Ectodermal cell (in vitro differentiated cells): ENCODE measurements at regions not wholly inside any gene's neighbourhood (a gene's known extent, or its start where the extent isn't known, plus 50 kb on each side); places are given as distances from the start of the nearest gene placed in this dataset.
"Not testable (repeated sequence)": the region's sequence is repeated elsewhere in the genome, so short reads cannot be mapped to it uniquely, and the experiment has no call there.

ENCODE experiments used
- H3K27ac ChIP-seq: 2 replicates; pipeline ENCODE4 v1.7.0; 2013; ENCODE audit warnings: mild to moderate bottlenecking, low read depth, low read length; ENCODE audit not compliant: insufficient read depth, poor library complexity, severe bottlenecking
- H3K27me3 ChIP-seq: 2 replicates; pipeline ENCODE4 v1.7.0; 2013; ENCODE audit warnings: mild to moderate bottlenecking, low read length; ENCODE audit not compliant: insufficient read depth, control insufficient read depth, poor library complexity, severe bottlenecking
- H3K36me3 ChIP-seq: one replicate; pipeline ENCODE4 v1.7.0; 2013; ENCODE audit warnings: low read length; ENCODE audit not compliant: control insufficient read depth, insufficient read depth
- H3K4me1 ChIP-seq: one replicate; pipeline ENCODE4 v1.7.0; 2013; ENCODE audit warnings: low read length; ENCODE audit not compliant: control insufficient read depth, insufficient read depth
- H3K4me3 ChIP-seq: 2 replicates; pipeline ENCODE4 v1.7.0; 2013; ENCODE audit warnings: low read depth, low read length, control low read depth; ENCODE audit not compliant: insufficient read depth
- H3K9me3 ChIP-seq: 2 replicates; pipeline ENCODE4 v1.7.0; 2013; ENCODE audit warnings: mild to moderate bottlenecking, low read length, moderate library complexity; ENCODE audit not compliant: control insufficient read depth
- WGBS, 2 experiments: methylation state at CpG; one replicate each; pipeline ENCODE4 v1.1.7; 2013; ENCODE audit warnings: missing lambda C conversion rate in 2 of 2; 5-methylcytosine and 5-hydroxymethylcytosine counted together

DNA sequence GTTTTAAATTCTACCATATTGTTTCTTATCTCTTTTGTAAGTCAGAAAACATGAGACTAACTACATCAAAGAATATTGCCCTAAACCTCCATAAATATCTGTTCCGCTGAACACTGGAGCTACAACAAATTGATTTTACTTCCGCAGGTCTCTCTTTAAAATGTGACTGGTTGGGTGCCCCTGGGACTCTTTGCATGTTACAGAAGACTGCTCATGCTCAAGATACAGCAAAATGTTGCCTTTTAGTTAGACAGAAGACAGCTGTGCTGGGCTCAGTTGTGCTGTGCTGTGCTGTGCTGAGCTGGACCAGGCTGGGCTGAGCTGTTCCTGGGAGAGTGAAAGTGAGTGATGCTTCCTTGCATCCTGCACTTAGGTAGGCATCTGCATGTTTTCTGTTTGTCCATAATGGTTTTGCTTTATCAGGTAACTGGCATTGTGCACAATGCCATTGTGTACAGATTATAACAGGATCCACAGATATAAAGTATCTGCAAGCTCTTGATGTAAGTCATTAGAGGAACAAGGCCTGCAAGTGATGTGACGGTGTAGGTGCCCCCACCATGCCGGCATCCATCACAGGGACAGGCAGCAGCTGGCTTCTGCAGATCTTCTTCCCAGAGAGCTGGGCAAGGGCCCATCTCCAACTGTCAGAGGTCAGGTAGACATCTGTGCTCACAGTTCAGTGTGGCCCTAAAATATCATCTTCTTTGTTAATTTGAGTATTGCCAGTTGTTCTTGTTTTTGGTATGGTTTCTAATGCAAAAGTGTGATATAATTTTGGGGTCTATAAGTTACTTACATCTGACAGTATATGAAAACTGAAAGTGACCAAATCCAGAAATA lies 972.5 kb upstream of the CELF2 start:
- Histone ChIP-seq H3K9me3 (no peaks in the 10 kb centered on the region), H3K27ac (no peak overlapping the region), H3K4me3 (no peak overlapping the region), H3K27me3 (no peaks in the 10 kb centered on the region), H3K4me1 (no peaks in the 10 kb centered on the region), H3K36me3 (no peaks in the 10 kb centered on the region)
- 94 to 97% methylated on average over 4 of the region's 4 CpGs for WGBS, 2 experiments

DNA sequence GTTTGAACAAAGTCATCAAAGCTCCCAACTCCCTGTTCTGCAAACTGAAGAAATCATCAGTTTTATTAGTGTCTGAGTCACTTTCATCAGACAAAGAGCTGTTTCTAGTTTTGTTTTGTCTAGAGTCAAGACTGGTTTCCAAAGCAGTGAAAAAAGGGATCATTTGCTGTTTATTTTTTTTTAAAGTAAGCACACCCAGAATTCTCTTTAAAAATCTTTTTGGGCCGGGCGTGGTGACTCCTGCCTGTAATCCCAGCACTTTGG lies 972.0 kb upstream of the CELF2 start:
- H3K27me3 ChIP-seq, result no peaks in the 10 kb centered on the region
- H3K27ac ChIP-seq, result no peak overlapping the region
- no peaks in the 10 kb centered on the region for H3K4me1 ChIP-seq
- H3K9me3 ChIP-seq, result no peaks in the 10 kb centered on the region
- WGBS, 2 experiments, result 95 to 96% methylated on average over 2 of the region's 2 CpGs
- no peak overlapping the region for H3K4me3 ChIP-seq
- no peaks in the 10 kb centered on the region for H3K36me3 ChIP-seq

DNA sequence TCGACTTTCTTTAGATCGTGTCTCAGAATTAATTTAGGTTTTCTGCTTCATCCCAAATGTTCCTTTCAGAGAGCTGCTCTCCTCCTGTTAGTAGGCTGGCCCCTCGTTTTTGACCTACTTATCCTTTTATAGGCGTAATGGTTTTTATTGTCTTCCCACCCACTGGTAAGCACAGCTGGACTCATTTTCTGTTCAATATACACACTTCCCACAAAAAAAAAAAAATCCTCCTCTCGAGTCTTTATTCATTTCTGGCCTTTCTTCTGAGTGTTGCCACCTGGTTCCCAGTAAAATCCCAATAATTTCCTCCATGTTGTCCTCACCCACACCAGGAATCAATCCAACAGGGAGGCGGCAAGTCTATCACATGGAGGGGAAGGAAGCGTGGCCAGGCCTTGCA lies 970.2 kb upstream of the CELF2 start:
- Histone ChIP-seq H3K4me1 (no peaks in the 10 kb centered on the region), H3K27ac (no peak overlapping the region), H3K27me3 (no peaks in the 10 kb centered on the region), H3K4me3 (no peak overlapping the region), H3K36me3 (no peaks in the 10 kb centered on the region), H3K9me3 (no peaks in the 10 kb centered on the region)
- 94% methylated on average over 7 of the region's 7 CpGs for WGBS, 2 experiments

DNA sequence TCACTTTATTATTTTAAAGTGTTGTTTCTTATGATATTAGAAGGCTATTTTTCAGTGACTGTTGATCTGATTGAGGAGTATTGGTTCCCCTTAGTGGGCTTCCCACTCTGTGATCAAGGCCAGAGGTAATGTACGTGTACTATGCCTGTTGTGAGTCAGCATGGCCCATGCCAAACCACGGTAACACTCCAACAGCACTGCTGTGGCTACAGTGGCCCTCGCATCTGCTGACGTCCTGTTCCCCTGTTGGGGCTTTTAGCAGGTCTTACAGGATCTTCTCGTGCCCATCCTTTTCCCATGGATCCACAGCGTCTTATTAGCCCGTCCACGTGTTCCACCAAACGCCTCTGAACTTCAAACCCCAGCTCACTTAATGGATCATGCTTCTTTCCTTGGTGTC lies 964.6 kb upstream of the CELF2 start:
- no peaks in the 10 kb centered on the region for H3K36me3 ChIP-seq
- H3K27ac ChIP-seq, result no peak overlapping the region
- H3K27me3 ChIP-seq, result no peaks in the 10 kb centered on the region
- no peaks in the 10 kb centered on the region for H3K4me1 ChIP-seq
- 90 to 94% methylated on average over 9 of the region's 9 CpGs for WGBS, 2 experiments
- H3K4me3 ChIP-seq, result no peak overlapping the region
- no peaks in the 10 kb centered on the region for H3K9me3 ChIP-seq

DNA sequence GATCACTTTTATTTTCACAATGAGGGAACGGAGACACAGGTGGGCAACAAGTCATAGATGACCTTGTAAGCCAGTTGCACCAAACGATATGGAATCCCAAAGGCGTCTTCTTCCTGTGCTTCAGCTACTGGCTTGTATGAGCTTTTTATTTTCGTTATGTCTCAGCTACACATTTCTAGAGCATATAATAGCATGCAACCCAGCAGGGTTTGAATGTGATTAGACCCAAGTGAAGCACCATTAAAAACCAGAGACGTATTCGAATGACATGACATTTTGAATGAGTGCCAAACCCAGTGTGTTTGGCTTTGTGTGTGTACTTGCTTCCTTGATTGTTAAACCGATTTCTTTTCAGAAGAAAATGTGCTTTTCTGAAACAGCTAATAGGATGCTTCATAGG lies 963.2 kb upstream of the CELF2 start:
- no peaks in the 10 kb centered on the region for H3K9me3 ChIP-seq
- no peak overlapping the region for H3K4me3 ChIP-seq
- WGBS, 2 experiments, result 94 to 95% methylated on average over 7 of the region's 7 CpGs
- H3K27ac ChIP-seq, result no peak overlapping the region
- no peaks in the 10 kb centered on the region for H3K4me1 ChIP-seq
- no peaks in the 10 kb centered on the region for H3K27me3 ChIP-seq
- H3K36me3 ChIP-seq, result no peaks in the 10 kb centered on the region

DNA sequence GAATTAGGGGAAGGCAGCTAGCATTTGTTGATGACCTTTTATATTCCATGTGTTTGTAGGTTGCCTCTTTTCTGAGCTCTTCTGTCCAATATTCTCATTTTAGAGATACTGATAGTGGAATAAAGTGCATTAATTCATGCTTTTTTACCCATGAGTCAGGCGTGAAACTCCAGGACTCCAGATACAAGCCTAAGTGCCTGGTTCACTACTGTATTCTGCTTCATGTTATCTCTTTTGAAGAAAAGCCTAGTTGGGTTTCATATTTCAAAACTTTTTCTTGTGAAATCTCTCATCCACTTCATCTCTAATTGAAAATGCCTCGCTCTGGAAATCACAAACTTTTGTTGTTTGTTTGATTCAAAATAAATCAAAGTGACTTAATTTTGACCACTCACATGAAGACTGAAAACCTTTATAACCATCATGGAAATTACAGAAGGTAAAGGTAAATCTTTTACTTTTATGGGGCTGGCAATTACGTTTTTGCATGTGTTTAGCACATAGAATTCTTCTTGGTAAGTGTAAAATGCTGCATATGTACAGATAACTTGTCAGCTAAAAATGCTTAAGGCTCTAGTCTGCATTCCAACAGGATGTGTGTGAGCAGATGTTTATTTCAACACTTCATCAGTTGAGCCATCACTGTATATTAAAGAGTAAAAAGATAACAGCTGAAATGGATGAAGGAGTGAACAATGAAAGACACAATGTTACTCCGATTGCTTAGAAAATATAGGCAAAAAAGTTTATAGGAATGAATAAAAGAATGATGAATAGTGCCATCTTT lies 961.8 kb upstream of the CELF2 start:
- whole genome bisulfite sequencing, 2 experiments, result 85 to 91% methylated on average over 3 to 4 of the region's 4 CpGs
- H3K27ac ChIP-seq, result no peak overlapping the region
- no peak overlapping the region for H3K4me3 ChIP-seq
- H3K9me3 ChIP-seq, result no peaks in the 10 kb centered on the region
- no peaks in the 10 kb centered on the region for H3K27me3 ChIP-seq
- no peaks in the 10 kb centered on the region for H3K4me1 ChIP-seq
- no peaks in the 10 kb centered on the region for H3K36me3 ChIP-seq

DNA sequence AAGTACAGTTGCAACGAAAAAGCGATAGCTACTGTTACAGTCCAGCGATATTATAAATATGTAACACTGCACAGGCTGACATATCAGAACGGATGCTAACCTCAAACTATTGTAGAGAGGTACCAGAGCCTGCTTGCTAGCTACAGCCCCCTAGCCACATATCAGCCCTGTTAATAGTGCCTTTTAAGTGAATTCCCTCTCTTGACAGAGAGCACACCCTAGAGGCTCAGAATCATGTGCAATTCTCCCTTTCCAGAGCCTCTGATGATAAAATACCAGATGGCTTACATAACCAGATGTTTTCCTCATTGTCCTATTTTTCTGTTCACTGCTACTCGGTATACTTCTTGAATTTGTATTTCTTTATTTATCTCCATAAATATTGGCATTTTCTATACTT lies 960.7 kb upstream of the CELF2 start:
- H3K27ac ChIP-seq, result no peak overlapping the region
- WGBS, 2 experiments, result 91 to 92% methylated on average over 5 of the region's 5 CpGs

DNA sequence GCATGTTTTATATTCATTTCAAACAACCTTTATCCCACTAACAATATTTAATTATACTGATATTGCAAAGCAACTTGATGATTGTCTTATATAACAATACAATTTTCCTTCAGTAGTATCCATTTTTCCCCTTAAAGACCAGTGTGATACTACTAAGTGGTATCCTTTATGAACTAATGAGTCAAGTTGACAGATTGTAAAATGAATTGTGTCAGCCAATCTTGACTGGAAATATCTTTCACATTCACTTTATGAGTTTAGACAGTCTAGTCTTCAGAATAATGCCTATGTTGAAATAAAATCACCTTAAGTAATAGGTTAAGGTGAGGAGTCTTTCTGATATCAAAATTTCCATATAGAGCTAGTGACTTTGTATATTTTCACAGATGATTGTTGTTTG lies 950.0 kb upstream of the CELF2 start:
- Histone ChIP-seq H3K27ac (no peak overlapping the region), H3K9me3 (no peaks in the 10 kb centered on the region), H3K4me1 (no peaks in the 10 kb centered on the region), H3K4me3 (no peak overlapping the region), H3K36me3 (no peaks in the 10 kb centered on the region), H3K27me3 (no peaks in the 10 kb centered on the region)

More for the DNA sequence above, 960.7 kb upstream of the CELF2 start:
- no peaks in the 10 kb centered on the region for H3K36me3 ChIP-seq
- no peaks in the 10 kb centered on the region for H3K27me3 ChIP-seq
- no peaks in the 10 kb centered on the region for H3K9me3 ChIP-seq
- no peak overlapping the region for H3K4me3 ChIP-seq
- no peaks in the 10 kb centered on the region for H3K4me1 ChIP-seq

DNA sequence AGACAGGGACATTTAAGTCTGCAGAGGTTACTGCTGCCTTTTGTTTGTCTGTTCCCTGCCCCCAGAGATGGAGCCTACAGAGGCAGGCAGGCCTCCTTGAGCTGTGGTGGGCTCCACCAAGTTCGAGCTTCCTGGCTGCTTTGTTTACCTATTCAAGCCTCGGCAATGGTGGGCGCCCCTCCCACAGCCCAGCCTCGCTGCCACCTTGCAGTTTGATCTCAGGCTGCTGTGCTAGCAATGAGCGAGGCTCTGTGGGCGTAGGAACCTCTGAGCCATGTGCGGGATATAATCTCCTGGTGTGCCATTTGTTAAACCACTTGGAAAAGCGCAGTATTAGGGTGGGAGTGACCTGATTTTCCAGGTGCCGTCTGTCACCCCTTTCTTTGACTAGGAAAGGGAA lies 942.8 kb upstream of the CELF2 start:
- not testable (repeated sequence) for H3K4me1 ChIP-seq, H3K27me3 ChIP-seq, H3K36me3 ChIP-seq, H3K9me3 ChIP-seq, H3K4me3 ChIP-seq, H3K27ac ChIP-seq
- 93 to 95% methylated on average over 9 of the region's 9 CpGs for WGBS, 2 experiments

DNA sequence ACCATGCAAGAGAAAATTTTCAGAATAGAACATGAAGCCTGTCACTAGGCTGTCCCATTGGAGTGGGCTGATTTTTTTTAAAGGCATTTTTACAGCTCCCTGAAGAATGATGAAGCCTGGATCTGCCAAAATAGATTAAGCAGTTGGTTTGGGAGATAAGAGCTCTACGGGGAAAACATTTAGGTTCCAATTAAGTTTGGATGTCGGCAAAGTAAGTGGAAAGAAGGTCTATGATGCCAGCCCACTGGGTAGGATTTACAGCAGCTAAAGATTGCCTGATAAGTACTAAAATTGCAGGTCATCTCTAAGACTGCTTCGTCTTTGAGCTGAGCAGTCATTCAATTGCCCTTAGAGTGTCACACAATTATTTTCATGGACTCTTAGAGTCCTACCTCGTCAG lies 939.2 kb upstream of the CELF2 start:
- H3K27me3 ChIP-seq, result no peaks in the 10 kb centered on the region
- H3K4me3 ChIP-seq, result no peak overlapping the region
- no peaks in the 10 kb centered on the region for H3K4me1 ChIP-seq
- WGBS, 2 experiments, result 90 to 92% methylated on average over 4 of the region's 4 CpGs
- no peaks in the 10 kb centered on the region for H3K36me3 ChIP-seq
- no peaks in the 10 kb centered on the region for H3K9me3 ChIP-seq
- no peak overlapping the region for H3K27ac ChIP-seq
